ENCODE measurements at regions not wholly inside any gene's neighbourhood (a gene's known extent, or its start where the extent isn't known, plus 50 kb on each side); places are given as distances from the start of the nearest gene placed in this dataset.

DNA sequence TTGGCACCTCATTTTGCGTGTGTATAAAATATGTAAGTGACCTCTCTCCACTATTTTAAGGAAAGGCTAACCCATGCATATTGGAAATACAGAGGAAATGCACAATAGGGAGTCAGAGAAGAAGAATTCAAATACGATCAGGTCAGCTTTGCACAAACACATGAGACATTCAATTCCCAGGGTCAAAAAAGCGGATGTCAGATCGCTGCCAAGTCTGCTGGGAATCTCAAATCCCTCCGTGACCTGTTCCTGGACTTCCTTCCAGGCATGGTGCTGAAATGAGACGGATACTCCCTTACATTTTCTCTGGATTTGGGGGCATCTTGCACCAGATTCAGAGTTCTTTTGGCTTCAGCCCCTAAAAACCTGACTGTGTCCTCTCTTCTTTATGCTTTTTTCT lies 91.9 kb upstream of the PRKCQ start:
- no peak for TF ChIP-seq CTCF (IDR thresholded peaks at IDR 0.05; ENCODE audit: low read depth, low read length)
- no peak overlapping the region for H3K4me3 ChIP-seq (ENCODE audit: low read depth, low read length)

GRCh38 chr10:6669269-6669859 lies 89.3 kb upstream of the PRKCQ start:
- TF ChIP-seq CTCF (IDR thresholded peaks at IDR 0.05; ENCODE audit: low read depth, low read length), result peak; percentile 73
- H3K4me3 ChIP-seq (ENCODE audit: low read depth, low read length), result no peak overlapping the region

GRCh38 chr10:6667679-6668270 lies 87.7 kb upstream of the PRKCQ start:
- no peak overlapping the region for H3K4me3 ChIP-seq (ENCODE audit: low read depth, low read length)
- TF ChIP-seq CTCF (IDR thresholded peaks at IDR 0.05; ENCODE audit: low read depth, low read length), result peak; percentile 64

- no peak overlapping the region for H3K4me3 ChIP-seq (ENCODE audit: low read depth, low read length)
- TF ChIP-seq CTCF (IDR thresholded peaks at IDR 0.05; ENCODE audit: low read depth, low read length), result no peak
These were observed 87.1 kb upstream of the PRKCQ start for GRCh38 chr10:6667150-6667549.

DNA sequence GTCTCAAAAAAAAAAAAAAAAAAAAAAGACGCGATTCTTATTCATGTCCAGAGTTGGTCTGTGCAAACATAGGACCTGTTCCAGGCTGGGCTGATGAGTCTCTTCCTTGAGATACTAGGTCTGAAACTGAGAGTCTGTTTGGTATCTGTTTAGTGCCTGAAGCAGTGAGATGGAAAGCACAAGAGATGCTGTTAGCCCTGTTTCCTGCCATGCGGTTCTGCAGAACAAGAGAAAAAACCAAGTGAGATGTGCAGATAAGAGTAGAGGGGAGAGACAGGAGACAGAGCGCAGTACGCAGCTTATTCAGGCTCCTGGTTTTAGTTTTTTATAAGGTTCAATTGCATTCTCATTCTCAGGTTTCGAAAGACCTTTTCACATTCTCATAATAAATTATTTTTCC lies 85.8 kb upstream of the PRKCQ start:
- no peak overlapping the region for H3K4me3 ChIP-seq (ENCODE audit: low read depth, low read length)
- no peak for TF ChIP-seq CTCF (IDR thresholded peaks at IDR 0.05; ENCODE audit: low read depth, low read length)

- no peak overlapping the region for H3K4me3 ChIP-seq (ENCODE audit: low read depth, low read length)
- no peak for TF ChIP-seq CTCF (IDR thresholded peaks at IDR 0.05; ENCODE audit: low read depth, low read length)
These were observed 80.4 kb upstream of the PRKCQ start for GRCh38 chr10:6660460-6660859.

GRCh38 chr10:6659451-6659850 lies 79.4 kb upstream of the PRKCQ start:
- no peak overlapping the region for H3K4me3 ChIP-seq (ENCODE audit: low read depth, low read length)
- no peak for TF ChIP-seq CTCF (IDR thresholded peaks at IDR 0.05; ENCODE audit: low read depth, low read length)

Measured in WI38 (cell line).